SU-DHL-6 (cell line): ENCODE measurements at regions not wholly inside any gene's neighbourhood (a gene's known extent, or its start where the extent isn't known, plus 50 kb on each side); places are given as distances from the start of the nearest gene placed in this dataset.
"Not testable (repeated sequence)": the region's sequence is repeated elsewhere in the genome, so short reads cannot be mapped to it uniquely, and the experiment has no call there.

Source experiments
- EZH2phosphoT487 ChIP-seq: fragments of 200-600 bp; sonication (generic), shearing (Covaris generic); conservative IDR thresholded peaks from 2 replicates; pipeline ENCODE4 v1.6.1; 2018; ENCODE audit warnings: mild to moderate bottlenecking, antibody characterized with exemption, low read length, moderate library complexity, mixed read lengths
- TF ChIP-seq, protein P1 (sequence below): fragments of 200-600 bp; sonication (generic); IDR thresholded peaks from one replicate; pipeline ENCODE4 v1.5.1; 2017; ENCODE audit warnings: antibody characterized with exemption, mild to moderate bottlenecking, low read length, moderate library complexity; ENCODE audit not compliant: insufficient read depth, poor library complexity, severe bottlenecking

GRCh38 chr3:125732151-125732550 lies 136.9 kb upstream of the OSBPL11 start:
- TF ChIP-seq, protein P1, sequence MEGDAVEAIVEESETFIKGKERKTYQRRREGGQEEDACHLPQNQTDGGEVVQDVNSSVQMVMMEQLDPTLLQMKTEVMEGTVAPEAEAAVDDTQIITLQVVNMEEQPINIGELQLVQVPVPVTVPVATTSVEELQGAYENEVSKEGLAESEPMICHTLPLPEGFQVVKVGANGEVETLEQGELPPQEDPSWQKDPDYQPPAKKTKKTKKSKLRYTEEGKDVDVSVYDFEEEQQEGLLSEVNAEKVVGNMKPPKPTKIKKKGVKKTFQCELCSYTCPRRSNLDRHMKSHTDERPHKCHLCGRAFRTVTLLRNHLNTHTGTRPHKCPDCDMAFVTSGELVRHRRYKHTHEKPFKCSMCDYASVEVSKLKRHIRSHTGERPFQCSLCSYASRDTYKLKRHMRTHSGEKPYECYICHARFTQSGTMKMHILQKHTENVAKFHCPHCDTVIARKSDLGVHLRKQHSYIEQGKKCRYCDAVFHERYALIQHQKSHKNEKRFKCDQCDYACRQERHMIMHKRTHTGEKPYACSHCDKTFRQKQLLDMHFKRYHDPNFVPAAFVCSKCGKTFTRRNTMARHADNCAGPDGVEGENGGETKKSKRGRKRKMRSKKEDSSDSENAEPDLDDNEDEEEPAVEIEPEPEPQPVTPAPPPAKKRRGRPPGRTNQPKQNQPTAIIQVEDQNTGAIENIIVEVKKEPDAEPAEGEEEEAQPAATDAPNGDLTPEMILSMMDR, result not testable (repeated sequence)
- TF ChIP-seq EZH2phosphoT487, result not testable (repeated sequence)
